ES-I3 (cell line): ENCODE measurements at regions not wholly inside any gene's neighbourhood (a gene's known extent, or its start where the extent isn't known, plus 50 kb on each side); places are given as distances from the start of the nearest gene placed in this dataset.
"Not testable (repeated sequence)": the region's sequence is repeated elsewhere in the genome, so short reads cannot be mapped to it uniquely, and the experiment has no call there.

Source experiments
- H3K36me3 ChIP-seq: 2 replicates; pipeline ENCODE4 v1.6.1; 2013; ENCODE audit warnings: mild to moderate bottlenecking, low read length, control low read depth, moderate library complexity; ENCODE audit not compliant: insufficient read depth
- H3K4me1 ChIP-seq: 2 replicates; pipeline ENCODE4 v1.6.1; 2013; ENCODE audit warnings: mild to moderate bottlenecking, control low read depth, low read length; ENCODE audit not compliant: insufficient read depth
- H3K9ac ChIP-seq: 2 replicates; pipeline ENCODE4 v1.6.1; 2013; ENCODE audit warnings: low read depth, mild to moderate bottlenecking, low read length, moderate library complexity
- H3K9me3 ChIP-seq: 2 replicates; pipeline ENCODE4 v1.6.1; 2013; ENCODE audit warnings: mild to moderate bottlenecking, low read length, moderate library complexity; ENCODE audit not compliant: control insufficient read depth, insufficient read depth

GRCh38 chr4:129232589-129233337, 136.8 kb downstream of the C4orf33 start:
- no peaks in the 10 kb centered on the region for H3K36me3 ChIP-seq
- no peaks in the 10 kb centered on the region for H3K4me1 ChIP-seq
- no peaks in the 10 kb centered on the region for H3K9me3 ChIP-seq
- no peak overlapping the region for H3K9ac ChIP-seq

- Histone ChIP-seq H3K9ac (no peak overlapping the region), H3K4me1 (no peaks in the 10 kb centered on the region), H3K9me3 (no peaks in the 10 kb centered on the region), H3K36me3 (no peaks in the 10 kb centered on the region)
These were observed 137.7 kb downstream of the C4orf33 start for GRCh38 chr4:129233691-129234090.

- no peaks in the 10 kb centered on the region for H3K36me3 ChIP-seq
- H3K9ac ChIP-seq, result no peak overlapping the region
- H3K9me3 ChIP-seq, result no peaks in the 10 kb centered on the region
- H3K4me1 ChIP-seq, result no peaks in the 10 kb centered on the region
These were observed 140.4 kb downstream of the C4orf33 start for GRCh38 chr4:129236351-129236750.

- Histone ChIP-seq H3K9ac (no peak overlapping the region), H3K9me3 (no peaks in the 10 kb centered on the region), H3K36me3 (no peaks in the 10 kb centered on the region)
These were observed 143.1 kb downstream of the C4orf33 start for GRCh38 chr4:129239088-129239487.

GRCh38 chr4:129240816-129241215, 144.9 kb downstream of the C4orf33 start:
- Histone ChIP-seq H3K4me1 (no peaks in the 10 kb centered on the region), H3K9ac (no peak overlapping the region), H3K9me3 (no peaks in the 10 kb centered on the region), H3K36me3 (no peaks in the 10 kb centered on the region)

More at GRCh38 chr4:129239088-129239487, 143.1 kb downstream of the C4orf33 start:
- H3K4me1 ChIP-seq, result no peaks in the 10 kb centered on the region

- no peak overlapping the region for H3K9ac ChIP-seq
- H3K36me3 ChIP-seq, result no peaks in the 10 kb centered on the region
- no peaks in the 10 kb centered on the region for H3K4me1 ChIP-seq
- H3K9me3 ChIP-seq, result no peaks in the 10 kb centered on the region
These were observed 150.2 kb downstream of the C4orf33 start for GRCh38 chr4:129246145-129246544.

- no peaks in the 10 kb centered on the region for H3K4me1 ChIP-seq
- no peaks in the 10 kb centered on the region for H3K9me3 ChIP-seq
- H3K9ac ChIP-seq, result no peak overlapping the region
- H3K36me3 ChIP-seq, result no peaks in the 10 kb centered on the region
These were observed 151.0 kb downstream of the C4orf33 start for GRCh38 chr4:129246910-129247461.

GRCh38 chr4:129248621-129249020, 152.7 kb downstream of the C4orf33 start:
- H3K36me3 ChIP-seq, result no peaks in the 10 kb centered on the region
- H3K9me3 ChIP-seq, result no peaks in the 10 kb centered on the region
- no peaks in the 10 kb centered on the region for H3K4me1 ChIP-seq
- H3K9ac ChIP-seq, result no peak overlapping the region

GRCh38 chr4:129254126-129254525, 158.2 kb downstream of the C4orf33 start:
- no peak overlapping the region for H3K9ac ChIP-seq
- H3K36me3 ChIP-seq, result no peaks in the 10 kb centered on the region
- H3K4me1 ChIP-seq, result no peaks in the 10 kb centered on the region
- H3K9me3 ChIP-seq, result no peaks in the 10 kb centered on the region

- H3K4me1 ChIP-seq, result no peaks in the 10 kb centered on the region
- no peak overlapping the region for H3K9ac ChIP-seq
- H3K36me3 ChIP-seq, result no peaks in the 10 kb centered on the region
- no peaks in the 10 kb centered on the region for H3K9me3 ChIP-seq
These were observed 158.6 kb downstream of the C4orf33 start for GRCh38 chr4:129254526-129254925.

GRCh38 chr4:129261584-129261983, 165.6 kb downstream of the C4orf33 start:
- H3K9me3 ChIP-seq, result no peaks in the 10 kb centered on the region
- no peak overlapping the region for H3K9ac ChIP-seq
- no peaks in the 10 kb centered on the region for H3K4me1 ChIP-seq
- no peaks in the 10 kb centered on the region for H3K36me3 ChIP-seq

GRCh38 chr4:129264008-129264657, 168.2 kb downstream of the C4orf33 start:
- H3K9me3 ChIP-seq, result no peaks in the 10 kb centered on the region
- no peaks in the 10 kb centered on the region for H3K4me1 ChIP-seq
- no peak overlapping the region for H3K9ac ChIP-seq
- no peaks in the 10 kb centered on the region for H3K36me3 ChIP-seq

GRCh38 chr4:129278868-129279267, 182.9 kb downstream of the C4orf33 start:
- no peaks in the 10 kb centered on the region for H3K9me3 ChIP-seq
- H3K9ac ChIP-seq, result no peak overlapping the region
- H3K36me3 ChIP-seq, result no peaks in the 10 kb centered on the region
- no peaks in the 10 kb centered on the region for H3K4me1 ChIP-seq

GRCh38 chr4:129282293-129282692, 186.3 kb downstream of the C4orf33 start:
- no peaks in the 10 kb centered on the region for H3K4me1 ChIP-seq
- no peaks in the 10 kb centered on the region for H3K9me3 ChIP-seq
- H3K9ac ChIP-seq, result no peak overlapping the region
- H3K36me3 ChIP-seq, result no peaks in the 10 kb centered on the region

GRCh38 chr4:129292194-129292593, 196.2 kb downstream of the C4orf33 start:
- H3K4me1 ChIP-seq, H3K9ac ChIP-seq: not testable (repeated sequence)

More at GRCh38 chr4:129292194-129292593, 196.2 kb downstream of the C4orf33 start:
- not testable (repeated sequence) for H3K36me3 ChIP-seq, H3K9me3 ChIP-seq
